ENCODE measurements at regions not wholly inside any gene's neighbourhood (a gene's known extent, or its start where the extent isn't known, plus 50 kb on each side); places are given as distances from the start of the nearest gene placed in this dataset.

- Histone ChIP-seq H4K91ac (replicated peaks; ENCODE audit: insufficient read length, low read length) (no peak overlapping the region), H3K4ac (replicated peaks; ENCODE audit: insufficient read length, low read depth, low read length) (no peak overlapping the region), H2BK120ac (replicated peaks; ENCODE audit: low read depth, low read length) (no peak overlapping the region), H3K4me3 (ENCODE audit: extremely low read depth in 1 of 4, insufficient read depth in 2 of 4, low read depth in 3 of 4, low read length in 4 of 4) (no peak overlapping the region), H3K23me2 (ENCODE audit: low read depth, low read length) (no peaks in the 10 kb centered on the region), H3K79me2 (ENCODE audit: control insufficient read depth in 1 of 2, insufficient read depth in 2 of 2, low read length in 2 of 2) (no peaks in the 10 kb centered on the region), H2BK5ac (ENCODE audit: low read depth, low read length) (no peak overlapping the region), H3K9me3 (ENCODE audit: insufficient read depth in 2 of 2, low read depth in 1 of 2, low read length in 1 of 2) (no peaks in the 10 kb centered on the region; a peak in 1 of 4 replicates), H3K27ac (ENCODE audit: low read depth, low read length) (no peak overlapping the region), H3K27me3 (replicated peaks in 1 of 4; ENCODE audit: control insufficient read depth in 3 of 4, extremely low read depth in 1 of 4, insufficient read depth in 3 of 4, low read length in 3 of 4) (no peaks in the 10 kb centered on the region), H3K56ac (replicated peaks; ENCODE audit: insufficient read length, low read depth, low read length) (no peak overlapping the region), H3K18ac (ENCODE audit: extremely low read depth, low read length) (no peak overlapping the region), H4K8ac (ENCODE audit: extremely low read depth, insufficient read depth, low read length) (no peak overlapping the region), H3K14ac (ENCODE audit: insufficient read length) (no peak overlapping the region), H3K23ac (ENCODE audit: insufficient read length) (no peak overlapping the region), H3K4me1 (replicated peaks in 1 of 4; ENCODE audit: control insufficient read depth in 3 of 4, insufficient read depth in 4 of 4, low read length in 3 of 4) (peaks cover 0 to 2% (median 0%) of the 10 kb centered on the region in 4 experiments; a peak in 1 of 7 replicates), H3K79me1 (ENCODE audit: low read depth, low read length) (no peaks in the 10 kb centered on the region), H3K4me2 (ENCODE audit: insufficient read depth in 1 of 2, low read depth in 2 of 2, low read length in 2 of 2) (no peak overlapping the region), H3K36me3 (ENCODE audit: control insufficient read depth in 2 of 4, insufficient read depth in 4 of 4, low read length in 3 of 4) (no peaks in the 10 kb centered on the region), H2AFZ (ENCODE audit: low read length) (no peak overlapping the region), H2AK5ac (ENCODE audit: low read depth, low read length) (no peak overlapping the region), H3K9ac (replicated peaks in 1 of 4; ENCODE audit: extremely low read depth in 1 of 4, low read depth in 3 of 4, low read length in 3 of 4) (no peak overlapping the region), H2BK12ac (ENCODE audit: low read depth, low read length) (no peak overlapping the region), H4K5ac (ENCODE audit: insufficient read length, low read depth, low read length) (no peak overlapping the region), H4K20me1 (replicated peaks in 1 of 2; ENCODE audit: control insufficient read depth in 1 of 2, insufficient read depth in 2 of 2, low read length in 2 of 2) (no peaks in the 10 kb centered on the region), H2BK20ac (ENCODE audit: low read length) (no peak overlapping the region), H2BK15ac (ENCODE audit: low read length) (no peak overlapping the region)
- WGBS, 2 experiments (ENCODE audit: extremely low coverage in 1 of 2, insufficient coverage in 1 of 2, insufficient read length in 1 of 2, insufficient replicate concordance in 2 of 2, low coverage in 1 of 2, low lambda C conversion rate in 2 of 2, missing lambda C conversion rate in 1 of 2): 90% methylated on average over 4 of the region's 4 CpGs; no CpG with 5 or more reads in 1 of the 2 experiments
- TF ChIP-seq ASH2L (IDR thresholded peaks at IDR 0.05; ENCODE audit: low read length) (no peak), BCL11A (IDR thresholded peaks at IDR 0.05; ENCODE audit: low read depth in 2 of 2, low read length in 2 of 2) (no peak), CEBPB (IDR thresholded peaks at IDR 0.05; ENCODE audit: low read depth, low read length) (no peak), CHD2 (IDR thresholded peaks at IDR 0.05; ENCODE audit: low read length) (no peak), HDAC2 (IDR thresholded peaks at IDR 0.05; ENCODE audit: borderline replicate concordance in 1 of 2, low read depth in 2 of 2, low read length in 2 of 2) (no peak), POLR2AphosphoS5 (IDR thresholded peaks at IDR 0.05; ENCODE audit: low read depth, low read length) (no peak), CREB1 (IDR thresholded peaks at IDR 0.05) (no peak), MAFK (IDR thresholded peaks at IDR 0.05; ENCODE audit: low read depth, low read length) (no peak), TBP (IDR thresholded peaks at IDR 0.05; ENCODE audit: low read depth, low read length) (no peak), CBX5 (IDR thresholded peaks at IDR 0.05; ENCODE audit: low read depth, low read length) (no peak), GTF2F1 (IDR thresholded peaks at IDR 0.05; ENCODE audit: borderline replicate concordance, low read depth, low read length) (no peak)
- POLR2A ChIA-PET (ENCODE audit: partially characterized antibody): interaction anchor here (0.6 kb wide), 1 partner anchor 788 kb away, joined by 4 read pairs; no protein-coding TSS in a partner anchor
- no peak for DNase-seq (ENCODE audit: low read depth in 1 of 2, low spot score in 2 of 2)
- FAIRE-seq: no peak
- CTCF ChIA-PET (ENCODE audit: partially characterized antibody): no interaction called here
Observed at GRCh38 chr22:27490080-27490479, 311.5 kb downstream of the MN1 start.

Measured in H1 (cell line).